HUES48 (cell line): ENCODE measurements at regions not wholly inside any gene's neighbourhood (a gene's known extent, or its start where the extent isn't known, plus 50 kb on each side); places are given as distances from the start of the nearest gene placed in this dataset.

Source experiments
- H3K27ac ChIP-seq: one replicate; pipeline ENCODE4 v1.7.0; 2013; ENCODE audit warnings: low read depth, low read length, inconsistent platforms
- H3K27me3 ChIP-seq: 2 replicates; pipeline ENCODE4 v1.6.1; 2013; ENCODE audit warnings: mild to moderate bottlenecking, low read length; ENCODE audit not compliant: control insufficient read depth, insufficient read depth
- H3K36me3 ChIP-seq: 2 replicates; pipeline ENCODE4 v1.6.1; 2013; ENCODE audit warnings: low read length; ENCODE audit not compliant: control insufficient read depth, insufficient read depth
- H3K4me1 ChIP-seq: 2 replicates; pipeline ENCODE4 v1.6.1; 2013; ENCODE audit warnings: mild to moderate bottlenecking, low read length; ENCODE audit not compliant: control insufficient read depth, insufficient read depth
- H3K4me3 ChIP-seq: 2 replicates; pipeline ENCODE4 v1.5.1; 2013; ENCODE audit warnings: mild to moderate bottlenecking, low read depth, low read length
- H3K9ac ChIP-seq: 2 replicates; pipeline ENCODE4 v1.6.1; 2013; ENCODE audit warnings: mild to moderate bottlenecking, low read depth, low read length, moderate library complexity
- H3K9me3 ChIP-seq: 2 replicates; pipeline ENCODE4 v1.6.1; 2013; ENCODE audit warnings: low read length; ENCODE audit not compliant: control insufficient read depth, insufficient read depth

- no peak overlapping the region for H3K4me3 ChIP-seq
- no peaks in the 10 kb centered on the region for H3K27me3 ChIP-seq
- H3K36me3 ChIP-seq = no peaks in the 10 kb centered on the region
- H3K9me3 ChIP-seq = no peaks in the 10 kb centered on the region
- no peaks in the 10 kb centered on the region for H3K4me1 ChIP-seq
- no peak overlapping the region for H3K9ac ChIP-seq
- H3K27ac ChIP-seq = no peak overlapping the region
These were observed 608.3 kb upstream of the CHRM3 start for GRCh38 chr1:238778113-238778512.

- no peak overlapping the region for H3K27ac ChIP-seq
- H3K27me3 ChIP-seq = no peaks in the 10 kb centered on the region
- H3K4me1 ChIP-seq = no peaks in the 10 kb centered on the region
- H3K9me3 ChIP-seq = no peaks in the 10 kb centered on the region
- H3K36me3 ChIP-seq = no peaks in the 10 kb centered on the region
- no peak overlapping the region for H3K4me3 ChIP-seq
- no peak overlapping the region for H3K9ac ChIP-seq
These were observed 608.8 kb upstream of the CHRM3 start for GRCh38 chr1:238777551-238777950.

GRCh38 chr1:238776126-238776525, 610.2 kb upstream of the CHRM3 start:
- Histone ChIP-seq H3K4me1 (no peaks in the 10 kb centered on the region), H3K36me3 (no peaks in the 10 kb centered on the region), H3K27ac (no peak overlapping the region), H3K9ac (no peak overlapping the region), H3K9me3 (no peaks in the 10 kb centered on the region), H3K27me3 (no peaks in the 10 kb centered on the region), H3K4me3 (no peak overlapping the region)

GRCh38 chr1:238772322-238772721, 614.0 kb upstream of the CHRM3 start:
- Histone ChIP-seq H3K9me3 (no peaks in the 10 kb centered on the region), H3K9ac (no peak overlapping the region), H3K27ac (no peak overlapping the region)

GRCh38 chr1:238767321-238767720, 619.0 kb upstream of the CHRM3 start:
- Histone ChIP-seq H3K9me3 (peaks cover 24% of the 10 kb centered on the region), H3K4me1 (no peaks in the 10 kb centered on the region), H3K27me3 (no peaks in the 10 kb centered on the region), H3K9ac (no peak overlapping the region), H3K4me3 (no peak overlapping the region), H3K36me3 (no peaks in the 10 kb centered on the region), H3K27ac (no peak overlapping the region)

More at GRCh38 chr1:238772322-238772721, 614.0 kb upstream of the CHRM3 start:
- Histone ChIP-seq H3K36me3 (no peaks in the 10 kb centered on the region), H3K27me3 (no peaks in the 10 kb centered on the region), H3K4me1 (no peaks in the 10 kb centered on the region), H3K4me3 (no peak overlapping the region)

- H3K27me3 ChIP-seq = no peaks in the 10 kb centered on the region
- H3K36me3 ChIP-seq = no peaks in the 10 kb centered on the region
- peaks cover 24% of the 10 kb centered on the region for H3K9me3 ChIP-seq
- H3K4me1 ChIP-seq = no peaks in the 10 kb centered on the region
- no peak overlapping the region for H3K27ac ChIP-seq
- H3K9ac ChIP-seq = no peak overlapping the region
- H3K4me3 ChIP-seq = no peak overlapping the region
These were observed 621.6 kb upstream of the CHRM3 start for GRCh38 chr1:238764779-238765178.

GRCh38 chr1:238753252-238753651, 633.1 kb upstream of the CHRM3 start:
- Histone ChIP-seq H3K4me3 (peak overlapping the region; percentile 10; the same call in 1 of the 2 replicates), H3K9me3 (no peaks in the 10 kb centered on the region)

GRCh38 chr1:238752327-238752726, 634.0 kb upstream of the CHRM3 start:
- H3K27me3 ChIP-seq = no peaks in the 10 kb centered on the region
- H3K9ac ChIP-seq = no peak overlapping the region
- H3K9me3 ChIP-seq = no peaks in the 10 kb centered on the region
- peak overlapping the region; percentile 50 for H3K27ac ChIP-seq
- no peaks in the 10 kb centered on the region for H3K36me3 ChIP-seq
- H3K4me1 ChIP-seq = peaks cover 20% of the 10 kb centered on the region
- 0 out of 2 replicates have a peak overlapping the region, but pooled peaks have one; percentile 10 for H3K4me3 ChIP-seq

More at GRCh38 chr1:238753252-238753651, 633.1 kb upstream of the CHRM3 start:
- H3K27me3 ChIP-seq = no peaks in the 10 kb centered on the region
- H3K27ac ChIP-seq = peak overlapping the region; percentile 50
- no peak overlapping the region for H3K9ac ChIP-seq
- H3K36me3 ChIP-seq = no peaks in the 10 kb centered on the region
- H3K4me1 ChIP-seq = peaks cover 20% of the 10 kb centered on the region

GRCh38 chr1:238745069-238745468, 641.3 kb upstream of the CHRM3 start:
- Histone ChIP-seq H3K9ac (no peak overlapping the region), H3K4me1 (no peaks in the 10 kb centered on the region), H3K9me3 (peaks cover 25% of the 10 kb centered on the region), H3K27me3 (no peaks in the 10 kb centered on the region), H3K36me3 (no peaks in the 10 kb centered on the region), H3K27ac (no peak overlapping the region), H3K4me3 (no peak overlapping the region)

GRCh38 chr1:238738892-238739291, 647.5 kb upstream of the CHRM3 start:
- H3K27me3 ChIP-seq = no peaks in the 10 kb centered on the region
- H3K9ac ChIP-seq = no peak overlapping the region
- no peaks in the 10 kb centered on the region for H3K36me3 ChIP-seq
- no peak overlapping the region for H3K27ac ChIP-seq
- no peaks in the 10 kb centered on the region for H3K9me3 ChIP-seq
- no peak overlapping the region for H3K4me3 ChIP-seq
- H3K4me1 ChIP-seq = peaks cover 3% of the 10 kb centered on the region; the same call in 1 of the 2 replicates

GRCh38 chr1:238727670-238728069, 658.7 kb upstream of the CHRM3 start:
- Histone ChIP-seq H3K4me1 (0 out of 2 replicates have a peak, but pooled peaks cover 3% of the 10 kb centered on the region), H3K9ac (no peak overlapping the region), H3K27me3 (no peaks in the 10 kb centered on the region), H3K27ac (no peak overlapping the region), H3K36me3 (no peaks in the 10 kb centered on the region), H3K4me3 (no peak overlapping the region), H3K9me3 (no peaks in the 10 kb centered on the region)

GRCh38 chr1:238722812-238723211, 663.6 kb upstream of the CHRM3 start:
- no peaks in the 10 kb centered on the region for H3K9me3 ChIP-seq
- H3K36me3 ChIP-seq = no peaks in the 10 kb centered on the region
- H3K4me1 ChIP-seq = no peaks in the 10 kb centered on the region
- H3K27ac ChIP-seq = no peak overlapping the region
- no peak overlapping the region for H3K9ac ChIP-seq
- no peak overlapping the region for H3K4me3 ChIP-seq
- no peaks in the 10 kb centered on the region for H3K27me3 ChIP-seq
